Ishikawa (cell line): ENCODE measurements at regions not wholly inside any gene's neighbourhood (a gene's known extent, or its start where the extent isn't known, plus 50 kb on each side); places are given as distances from the start of the nearest gene placed in this dataset.

Experiments
- CEBPB ChIP-seq: IDR thresholded peaks from 2 replicates; pipeline ENCODE4 v1.6.1; 2012
- CREB1 ChIP-seq: IDR thresholded peaks from 2 replicates; pipeline ENCODE4 v1.6.1; 2012; ENCODE audit warnings: low read depth
- EGR1 ChIP-seq: IDR thresholded peaks from 2 replicates; pipeline ENCODE4 v1.6.1; 2012
- EP300 ChIP-seq: IDR thresholded peaks from 2 replicates; pipeline ENCODE4 v1.6.1; 2012; ENCODE audit warnings: borderline replicate concordance
- FOXM1 ChIP-seq: IDR thresholded peaks from 2 replicates; pipeline ENCODE4 v1.6.1; 2012; ENCODE audit warnings: low read depth, borderline replicate concordance
- MAX ChIP-seq: IDR thresholded peaks from 2 replicates; pipeline ENCODE4 v1.6.1; 2012
- NFIC ChIP-seq: IDR thresholded peaks from 2 replicates; pipeline ENCODE4 v1.6.1; 2012
- RAD21 ChIP-seq: IDR thresholded peaks from 2 replicates; pipeline ENCODE4 v1.6.1; 2012; ENCODE audit warnings: low read depth
- REST ChIP-seq: IDR thresholded peaks from 2 replicates; pipeline ENCODE4 v1.6.1; 2012; ENCODE audit warnings: low read depth, mild to moderate bottlenecking
- TAF1 ChIP-seq: IDR thresholded peaks from 2 replicates; pipeline ENCODE4 v1.6.1; 2012; ENCODE audit warnings: low read depth, mild to moderate bottlenecking
- TCF12 ChIP-seq: IDR thresholded peaks from 2 replicates; pipeline ENCODE4 v1.6.1; 2012; ENCODE audit warnings: low read depth
- TEAD4 ChIP-seq: IDR thresholded peaks from 2 replicates; pipeline ENCODE4 v1.6.1; 2012
- USF1 ChIP-seq: IDR thresholded peaks from 2 replicates; pipeline ENCODE4 v1.6.1; 2012
- YY1 ChIP-seq: IDR thresholded peaks from 2 replicates; pipeline ENCODE4 v1.6.1; 2012; ENCODE audit warnings: low read depth
- ZBTB7A ChIP-seq: IDR thresholded peaks from 2 replicates; pipeline ENCODE4 v1.6.1; 2012; ENCODE audit warnings: low read depth

GRCh38 chr2:156253765-156254164, 78.8 kb downstream of the NR4A2 start:
- TF ChIP-seq EGR1 (no peak), ZBTB7A (no peak), TEAD4 (no peak), CREB1 (no peak), TAF1 (no peak), NFIC (no peak), FOXM1 (no peak), EP300 (no peak), REST (no peak), MAX (no peak), TCF12 (no peak), YY1 (no peak), USF1 (no peak), RAD21 (no peak)

- no peak for TF ChIP-seq EGR1
- no peak for TF ChIP-seq TEAD4
- TF ChIP-seq CREB1 = no peak
These were observed 89.6 kb downstream of the NR4A2 start for GRCh38 chr2:156242874-156243273.

- TF ChIP-seq EP300 = no peak
- TF ChIP-seq FOXM1 = no peak
- no peak for TF ChIP-seq RAD21
- TF ChIP-seq TEAD4 = no peak
- TF ChIP-seq MAX = no peak
- no peak for TF ChIP-seq REST
- no peak for TF ChIP-seq TCF12
- no peak for TF ChIP-seq CREB1
- TF ChIP-seq USF1 = no peak
- TF ChIP-seq EGR1 = no peak
- TF ChIP-seq ZBTB7A = no peak
- no peak for TF ChIP-seq YY1
- no peak for TF ChIP-seq TAF1
- no peak for TF ChIP-seq NFIC
- no peak for TF ChIP-seq CEBPB
These were observed 95.0 kb downstream of the NR4A2 start for GRCh38 chr2:156237558-156237957.

- TF ChIP-seq NFIC (peak; percentile 61), TEAD4 (no peak), EP300 (0 out of 2 replicates have a peak, but pooled peaks have one; percentile 11), TCF12 (0 out of 2 replicates have a peak, but pooled peaks have one; percentile 33)
These were observed 102.7 kb downstream of the NR4A2 start for GRCh38 chr2:156229724-156230362.

- TF ChIP-seq RAD21 = no peak
- no peak for TF ChIP-seq YY1
- TF ChIP-seq TCF12 = no peak
- no peak for TF ChIP-seq EP300
- no peak for TF ChIP-seq NFIC
- TF ChIP-seq FOXM1 = no peak
- no peak for TF ChIP-seq TAF1
- TF ChIP-seq EGR1 = no peak
- TF ChIP-seq USF1 = no peak
- no peak for TF ChIP-seq CREB1
- TF ChIP-seq REST = no peak
These were observed 110.8 kb downstream of the NR4A2 start for GRCh38 chr2:156221703-156222102.
